Thymus (tissue), 11 donors: ENCODE measurements at regions not wholly inside any gene's neighbourhood (a gene's known extent, or its start where the extent isn't known, plus 50 kb on each side); places are given as distances from the start of the nearest gene placed in this dataset.

Experiments used
- DNase-seq, 9 donors: peaks; one replicate each; pipeline ENCODE4 v3.0.0-alpha.2; 2013; ENCODE audit warnings: low spot score in 9 of 9, low read depth in 6 of 9, missing footprints in 1 of 9
- H3K27ac ChIP-seq, 2 donors: one replicate each; pipeline ENCODE4 v1.5.1; 2013; ENCODE audit warnings: control low read depth in 1 of 2, low read depth in 1 of 2, low read length in 1 of 2, mild to moderate bottlenecking in 1 of 2, moderate library complexity in 1 of 2
- H3K27me3 ChIP-seq, 2 donors: one replicate each; pipeline ENCODE4 v1.5.1; 2013; ENCODE audit warnings: low read length in 1 of 2; ENCODE audit not compliant: control insufficient read depth in 2 of 2, insufficient read depth in 1 of 2
- H3K36me3 ChIP-seq, 2 donors: one replicate each; pipeline ENCODE4 v1.5.1; 2013; ENCODE audit warnings: low read length in 1 of 2, mild to moderate bottlenecking in 1 of 2, moderate library complexity in 1 of 2; ENCODE audit not compliant: control insufficient read depth in 2 of 2, insufficient read depth in 2 of 2
- H3K4me1 ChIP-seq, 2 donors: one replicate each; pipeline ENCODE4 v1.5.1; 2013; ENCODE audit warnings: low read length in 2 of 2; ENCODE audit not compliant: control insufficient read depth in 2 of 2, insufficient read depth in 2 of 2
- H3K4me3 ChIP-seq, 2 donors: one replicate each; pipeline ENCODE4 v1.5.1; 2013; ENCODE audit warnings: low read length in 2 of 2, control low read depth in 1 of 2, mild to moderate bottlenecking in 1 of 2
- H3K9me3 ChIP-seq, 2 donors: one replicate each; pipeline ENCODE4 v1.5.1; 2013; ENCODE audit warnings: low read length in 1 of 2, mild to moderate bottlenecking in 1 of 2; ENCODE audit not compliant: control insufficient read depth in 2 of 2, insufficient read depth in 1 of 2
- WGBS: extraction: QIAGEN DNeasy Blood & Tissue Kit; methylation state at CpG from one replicate; pipeline ENCODE4 v1.1.7; 2013; 5-methylcytosine and 5-hydroxymethylcytosine counted together
- donor health status: healthy.

DNA sequence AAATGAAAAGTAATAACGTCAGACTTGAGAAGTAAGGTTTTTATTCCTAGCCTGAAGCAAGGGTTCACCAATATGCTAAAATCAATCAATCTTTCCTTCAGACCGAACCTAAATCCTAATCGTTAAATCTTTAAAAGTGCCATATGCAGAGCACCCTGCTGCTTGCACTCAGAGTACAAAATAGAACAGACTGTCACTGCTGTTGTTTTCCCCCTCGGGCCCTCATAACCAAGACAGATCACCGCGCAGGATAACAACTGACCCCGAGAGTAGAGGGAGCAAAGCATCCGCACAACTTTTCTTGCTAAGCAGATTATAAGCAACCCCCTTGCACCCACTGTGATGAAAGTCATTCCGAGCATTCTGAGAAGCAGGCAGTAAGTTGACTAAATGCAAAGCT lies 550.9 kb upstream of the NDST4 start:
- H3K9me3 ChIP-seq, result no peaks in the 10 kb centered on the region
- H3K27ac ChIP-seq, result no peak overlapping the region
- no peaks in the 10 kb centered on the region for H3K27me3 ChIP-seq
- DNase-seq, result no peak
- H3K4me1 ChIP-seq, result no peaks in the 10 kb centered on the region
- 82% methylated on average over 9 of the region's 9 CpGs for WGBS
- no peaks in the 10 kb centered on the region for H3K36me3 ChIP-seq
- H3K4me3 ChIP-seq, result no peak overlapping the region

DNA sequence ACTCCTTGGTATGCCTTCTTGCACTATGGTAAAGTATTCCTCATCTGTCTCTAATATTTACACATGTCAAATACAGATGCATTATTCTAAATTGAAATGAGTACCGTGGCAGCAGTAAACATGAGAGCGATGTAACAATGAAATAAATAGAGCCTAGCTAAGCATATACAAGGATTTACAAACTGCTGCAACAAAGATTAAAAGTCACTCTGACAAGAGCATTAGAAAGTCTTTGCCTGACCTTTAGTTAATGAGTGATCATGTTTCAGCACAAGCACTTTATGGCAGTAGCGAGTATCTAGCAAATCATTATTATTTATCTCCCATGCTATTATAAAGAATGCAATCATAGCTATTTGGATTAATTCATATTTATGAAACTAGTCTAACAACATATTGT lies 547.0 kb upstream of the NDST4 start:
- no peak for DNase-seq
- H3K9me3 ChIP-seq, result no peaks in the 10 kb centered on the region
- no peaks in the 10 kb centered on the region for H3K4me1 ChIP-seq
- H3K27ac ChIP-seq, result no peak overlapping the region
- 93% methylated on average over 3 of the region's 3 CpGs for WGBS
- H3K36me3 ChIP-seq, result no peaks in the 10 kb centered on the region
- no peaks in the 10 kb centered on the region for H3K27me3 ChIP-seq
- H3K4me3 ChIP-seq, result no peak overlapping the region

DNA sequence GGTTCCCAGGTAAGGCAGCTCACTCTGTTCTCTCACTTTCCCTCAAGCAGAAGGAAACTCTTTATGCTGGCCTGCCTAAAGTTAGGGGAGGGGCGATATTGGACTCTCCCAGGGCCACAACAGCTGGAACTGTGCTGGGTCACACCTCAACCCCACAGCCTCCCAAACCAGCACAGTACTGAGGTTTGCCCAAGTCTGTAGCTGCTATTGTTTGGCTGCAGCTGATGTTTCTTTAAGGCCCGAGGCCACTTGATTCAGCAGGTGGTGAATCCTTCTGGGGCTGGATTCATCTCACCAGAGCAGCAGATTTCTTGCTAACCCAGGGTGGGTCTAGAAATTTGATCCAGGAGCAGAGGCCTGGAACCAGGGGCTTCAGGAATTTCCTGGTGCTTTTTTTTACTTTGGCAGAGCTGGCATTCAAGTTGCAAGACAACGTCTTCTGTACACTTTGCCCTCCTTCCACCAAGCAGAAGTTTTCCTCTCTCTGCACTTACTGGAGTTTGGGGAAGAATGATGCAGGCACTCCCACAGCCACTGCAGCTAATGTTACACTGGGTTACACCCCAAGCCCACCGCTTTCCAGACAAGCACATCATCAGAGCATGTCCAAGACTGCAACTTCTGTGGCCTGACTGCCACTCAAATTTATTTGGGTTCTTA lies 544.7 kb upstream of the NDST4 start:
- no peak for DNase-seq
- no peaks in the 10 kb centered on the region for H3K4me1 ChIP-seq
- no peak overlapping the region for H3K4me3 ChIP-seq
- H3K27ac ChIP-seq, result no peak overlapping the region
- H3K36me3 ChIP-seq, result no peaks in the 10 kb centered on the region
- H3K27me3 ChIP-seq, result no peaks in the 10 kb centered on the region
- H3K9me3 ChIP-seq, result no peaks in the 10 kb centered on the region
- 90% methylated on average over 4 of the region's 4 CpGs for WGBS

DNA sequence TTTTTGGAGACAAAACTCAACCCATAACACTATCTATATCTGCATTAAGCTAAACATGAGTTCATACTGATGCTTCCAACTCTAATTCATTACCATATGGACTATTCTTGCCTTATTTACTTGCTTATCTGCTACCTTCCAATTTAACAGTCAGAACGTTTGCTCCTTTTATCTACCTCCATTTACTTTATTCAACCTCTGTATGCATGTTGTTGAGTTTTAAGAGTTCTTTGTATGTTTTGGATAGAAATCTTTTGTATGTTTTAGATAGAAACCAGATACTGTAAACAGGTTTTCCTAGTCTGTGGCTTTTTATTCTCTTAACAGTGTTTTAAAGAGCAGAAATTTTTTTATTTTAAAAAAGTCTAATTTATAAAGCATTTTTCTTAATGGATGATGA lies 542.2 kb upstream of the NDST4 start:
- WGBS, result 89% methylated on average over 1 of the region's 1 CpG
- no peaks in the 10 kb centered on the region for H3K4me1 ChIP-seq
- no peaks in the 10 kb centered on the region for H3K36me3 ChIP-seq
- H3K27me3 ChIP-seq, result no peaks in the 10 kb centered on the region
- H3K9me3 ChIP-seq, result no peaks in the 10 kb centered on the region
- H3K27ac ChIP-seq, result no peak overlapping the region
- no peak for DNase-seq
- no peak overlapping the region for H3K4me3 ChIP-seq

DNA sequence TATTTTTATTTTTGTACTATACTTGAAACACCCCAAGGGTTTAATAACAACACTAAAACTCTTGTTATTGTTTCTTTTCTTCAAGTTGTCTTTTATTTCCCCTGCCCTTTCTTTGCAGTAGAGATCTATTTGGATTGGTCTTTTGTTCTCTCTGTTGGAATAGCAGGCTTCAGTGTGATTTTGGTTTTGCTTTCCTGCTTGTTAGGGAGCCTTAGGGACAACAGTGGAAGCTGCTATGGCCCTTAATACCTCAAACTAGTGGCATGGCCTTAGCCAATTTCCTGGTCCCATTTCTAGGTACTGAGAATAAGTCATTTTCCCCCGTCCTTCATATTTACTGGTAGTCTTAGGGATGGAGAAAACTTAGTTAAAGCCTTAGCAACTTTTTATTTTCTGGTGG lies 535.4 kb upstream of the NDST4 start:
- 92% methylated on average over 1 of the region's 1 CpG for WGBS
- H3K9me3 ChIP-seq, result no peaks in the 10 kb centered on the region
- no peaks in the 10 kb centered on the region for H3K27me3 ChIP-seq
- no peaks in the 10 kb centered on the region for H3K4me1 ChIP-seq
- DNase-seq, result no peak
- no peak overlapping the region for H3K27ac ChIP-seq
- no peaks in the 10 kb centered on the region for H3K36me3 ChIP-seq
- H3K4me3 ChIP-seq, result no peak overlapping the region

DNA sequence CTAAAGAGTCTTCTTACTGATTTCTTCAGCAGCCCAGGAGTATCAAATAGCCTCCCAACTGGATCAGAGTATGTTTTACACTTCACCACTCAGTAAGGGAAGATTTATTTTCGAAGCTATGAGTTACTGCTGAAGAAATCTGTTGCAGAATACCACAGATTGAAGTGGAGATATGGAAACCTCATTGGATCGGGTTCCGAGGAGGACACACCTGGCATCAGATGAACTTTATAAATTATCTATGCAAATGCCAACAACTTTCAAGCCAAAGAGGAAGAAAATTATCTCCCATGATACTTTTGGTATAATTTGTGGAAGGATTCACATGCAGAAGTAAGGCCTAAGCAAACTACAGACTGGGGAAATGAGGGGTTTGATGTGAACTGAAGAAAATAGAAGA lies 515.9 kb upstream of the NDST4 start:
- H3K27ac ChIP-seq, result no peak overlapping the region
- DNase-seq, result no peak
- H3K27me3 ChIP-seq, result no peaks in the 10 kb centered on the region
- H3K9me3 ChIP-seq, result no peaks in the 10 kb centered on the region
- WGBS, result 62% methylated on average over 3 of the region's 3 CpGs
- no peaks in the 10 kb centered on the region for H3K4me1 ChIP-seq
- no peaks in the 10 kb centered on the region for H3K36me3 ChIP-seq
- no peak overlapping the region for H3K4me3 ChIP-seq

DNA sequence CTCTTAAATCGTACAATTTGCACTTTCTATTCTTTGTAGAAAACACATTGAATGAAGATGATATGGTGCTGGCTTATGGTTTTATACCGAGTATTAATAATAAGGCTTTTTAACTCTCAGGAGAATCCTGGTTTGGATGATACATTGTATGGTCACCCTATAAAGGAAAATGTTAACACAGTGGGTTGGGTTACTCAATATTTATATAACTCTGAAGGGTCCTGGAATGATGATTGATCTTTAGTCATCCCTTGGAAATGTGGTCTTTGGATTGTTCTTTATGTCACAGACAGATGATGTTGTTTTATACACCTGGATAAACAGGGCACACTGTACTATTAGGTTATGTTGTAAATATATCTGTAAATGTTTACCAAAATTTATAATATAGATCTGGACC lies 496.2 kb upstream of the NDST4 start:
- DNase-seq, result no peak
- H3K4me1 ChIP-seq, result no peaks in the 10 kb centered on the region
- no peaks in the 10 kb centered on the region for H3K36me3 ChIP-seq
- no peak overlapping the region for H3K27ac ChIP-seq
- WGBS, result 93% methylated on average over 2 of the region's 2 CpGs
- no peaks in the 10 kb centered on the region for H3K27me3 ChIP-seq
- H3K9me3 ChIP-seq, result no peaks in the 10 kb centered on the region
- no peak overlapping the region for H3K4me3 ChIP-seq

DNA sequence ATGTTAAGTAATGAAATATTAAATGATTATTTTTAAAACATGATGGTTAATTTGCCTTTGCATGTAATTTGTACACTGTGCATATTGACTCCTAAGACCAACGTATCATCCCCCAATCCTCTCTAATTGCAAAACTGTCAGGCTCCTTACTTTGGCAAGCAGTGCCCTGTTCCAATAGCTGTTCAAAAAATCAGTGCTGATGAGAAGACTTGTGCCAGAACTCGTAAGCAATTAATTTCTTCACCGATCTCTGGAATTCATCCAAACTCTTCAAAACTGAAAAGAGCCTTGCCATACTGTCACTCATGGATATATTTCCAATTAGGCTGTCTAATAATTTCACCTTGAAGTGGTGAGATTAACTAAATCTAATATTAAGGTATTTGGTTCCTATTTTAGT lies 493.9 kb upstream of the NDST4 start:
- WGBS, result 92% methylated on average over 3 of the region's 3 CpGs
- no peaks in the 10 kb centered on the region for H3K4me1 ChIP-seq
- no peak for DNase-seq
- no peak overlapping the region for H3K27ac ChIP-seq
- no peaks in the 10 kb centered on the region for H3K9me3 ChIP-seq
- H3K4me3 ChIP-seq, result no peak overlapping the region
- H3K36me3 ChIP-seq, result no peaks in the 10 kb centered on the region
- H3K27me3 ChIP-seq, result no peaks in the 10 kb centered on the region

DNA sequence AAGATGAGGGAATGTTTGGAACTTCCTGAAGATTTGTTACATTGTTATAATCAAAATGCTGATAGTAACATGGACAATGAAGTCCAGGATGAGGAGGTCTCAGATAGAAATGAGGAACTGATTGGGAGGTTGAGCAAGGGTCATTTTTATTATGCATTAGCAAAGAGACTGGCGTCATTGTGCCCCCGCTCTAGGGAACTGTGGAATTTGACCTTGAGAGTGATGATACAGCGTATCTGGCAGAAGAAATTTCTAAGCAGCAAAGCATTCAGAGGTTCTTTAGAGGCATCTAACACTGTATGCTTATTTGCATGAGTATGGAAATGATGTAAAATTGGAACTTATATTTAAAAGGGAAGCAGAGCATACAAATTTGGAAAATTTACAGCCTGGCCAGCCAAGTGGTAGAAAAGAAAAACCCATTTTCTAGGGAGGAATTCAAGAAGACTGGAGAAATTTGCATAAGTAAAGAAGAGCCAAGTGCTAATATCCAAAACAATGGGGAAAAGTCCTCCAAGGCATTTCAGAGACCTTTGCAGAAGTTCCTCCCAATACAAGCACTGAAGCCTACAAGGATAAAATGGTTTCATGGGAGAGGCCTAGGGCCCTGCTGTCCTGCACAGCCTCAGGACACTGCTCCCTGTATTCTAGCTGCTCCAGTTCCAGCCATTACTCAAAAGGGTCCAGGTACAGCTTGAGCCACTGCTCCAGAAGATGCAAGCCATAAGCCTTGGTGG lies 483.0 kb upstream of the NDST4 start:
- 95% methylated on average over 3 of the region's 3 CpGs for WGBS
- no peaks in the 10 kb centered on the region for H3K9me3 ChIP-seq
- H3K27me3 ChIP-seq, result no peaks in the 10 kb centered on the region
- no peak overlapping the region for H3K27ac ChIP-seq
- no peaks in the 10 kb centered on the region for H3K4me1 ChIP-seq
- no peak overlapping the region for H3K4me3 ChIP-seq
- H3K36me3 ChIP-seq, result no peaks in the 10 kb centered on the region
- no peak for DNase-seq
